GM12864 (cell line): ENCODE measurements at regions not wholly inside any gene's neighbourhood (a gene's known extent, or its start where the extent isn't known, plus 50 kb on each side); places are given as distances from the start of the nearest gene placed in this dataset.

Experiments
- DNase-seq: peaks from one replicate; pipeline ENCODE4 v3.0.0-alpha.2; 2011; ENCODE audit warnings: low read depth
- H3K4me3 ChIP-seq: 2 replicates; pipeline ENCODE4 v1.5.1; 2011; ENCODE audit warnings: mild to moderate bottlenecking, low read depth, low read length, control low read depth
- TF ChIP-seq, protein P1 (sequence below): IDR thresholded peaks from 2 replicates; pipeline ENCODE4 v1.5.1; 2011; ENCODE audit warnings: low read depth, mild to moderate bottlenecking, moderate library complexity, low read length, control low read depth, inconsistent platforms; ENCODE audit errors: missing control alignments

- TF ChIP-seq, protein P1, sequence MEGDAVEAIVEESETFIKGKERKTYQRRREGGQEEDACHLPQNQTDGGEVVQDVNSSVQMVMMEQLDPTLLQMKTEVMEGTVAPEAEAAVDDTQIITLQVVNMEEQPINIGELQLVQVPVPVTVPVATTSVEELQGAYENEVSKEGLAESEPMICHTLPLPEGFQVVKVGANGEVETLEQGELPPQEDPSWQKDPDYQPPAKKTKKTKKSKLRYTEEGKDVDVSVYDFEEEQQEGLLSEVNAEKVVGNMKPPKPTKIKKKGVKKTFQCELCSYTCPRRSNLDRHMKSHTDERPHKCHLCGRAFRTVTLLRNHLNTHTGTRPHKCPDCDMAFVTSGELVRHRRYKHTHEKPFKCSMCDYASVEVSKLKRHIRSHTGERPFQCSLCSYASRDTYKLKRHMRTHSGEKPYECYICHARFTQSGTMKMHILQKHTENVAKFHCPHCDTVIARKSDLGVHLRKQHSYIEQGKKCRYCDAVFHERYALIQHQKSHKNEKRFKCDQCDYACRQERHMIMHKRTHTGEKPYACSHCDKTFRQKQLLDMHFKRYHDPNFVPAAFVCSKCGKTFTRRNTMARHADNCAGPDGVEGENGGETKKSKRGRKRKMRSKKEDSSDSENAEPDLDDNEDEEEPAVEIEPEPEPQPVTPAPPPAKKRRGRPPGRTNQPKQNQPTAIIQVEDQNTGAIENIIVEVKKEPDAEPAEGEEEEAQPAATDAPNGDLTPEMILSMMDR = no peak
These were observed 703.4 kb upstream of the LINC00305 start for GRCh38 chr18:64852281-64852680.

GRCh38 chr18:64851726-64852125 lies 702.8 kb upstream of the LINC00305 start:
- H3K4me3 ChIP-seq = no peak overlapping the region
- no peak for DNase-seq
- TF ChIP-seq, protein P1 = no peak

More at GRCh38 chr18:64852281-64852680, 703.4 kb upstream of the LINC00305 start:
- H3K4me3 ChIP-seq = no peak overlapping the region
- no peak for DNase-seq

GRCh38 chr18:64850791-64851190 lies 701.9 kb upstream of the LINC00305 start:
- DNase-seq = no peak
- TF ChIP-seq, protein P1 = no peak
- H3K4me3 ChIP-seq = no peak overlapping the region

GRCh38 chr18:64840911-64841701 lies 692.2 kb upstream of the LINC00305 start:
- TF ChIP-seq, protein P1 = no peak
- no peak overlapping the region for H3K4me3 ChIP-seq
- no peak for DNase-seq

DNA sequence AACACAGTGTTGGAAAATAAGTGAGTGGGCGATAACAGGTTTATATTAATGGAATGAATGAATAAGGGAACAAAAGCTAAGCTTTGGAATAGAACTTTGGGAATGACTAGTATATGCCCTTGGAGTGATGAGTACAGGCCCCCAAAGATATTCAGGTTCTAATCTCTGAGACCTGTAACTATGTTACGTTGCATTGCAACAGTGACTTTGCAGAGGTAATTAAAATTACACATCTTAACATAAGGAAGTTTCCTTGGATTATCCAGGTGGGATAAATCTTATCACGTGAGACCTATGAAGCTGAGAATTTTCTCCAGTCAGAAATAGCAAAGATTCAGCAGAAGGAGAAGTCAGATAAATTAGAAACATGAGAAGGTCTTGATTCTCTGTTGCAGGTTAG lies 661.5 kb upstream of the LINC00305 start:
- no peak overlapping the region for H3K4me3 ChIP-seq
- TF ChIP-seq, protein P1 = no peak
- DNase-seq = no peak

DNA sequence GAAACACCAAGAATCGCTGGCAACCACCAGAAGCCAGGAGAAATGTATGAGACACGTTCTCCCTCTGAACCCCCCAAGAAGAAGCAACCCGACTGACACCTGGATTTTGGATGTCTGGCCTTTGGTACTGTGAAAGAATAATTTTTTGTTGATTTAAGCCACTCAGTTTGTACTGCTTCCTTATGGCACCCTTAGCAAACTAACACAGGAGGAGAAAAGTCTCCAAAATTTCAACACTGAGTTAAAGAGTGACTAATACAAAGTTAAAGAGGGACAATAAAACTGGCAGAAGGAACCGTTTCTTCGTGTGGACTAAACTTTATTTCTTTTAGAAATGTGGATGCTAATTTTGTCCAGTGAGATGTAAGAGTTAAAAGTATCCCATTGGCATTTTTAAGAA lies 660.9 kb upstream of the LINC00305 start:
- no peak overlapping the region for H3K4me3 ChIP-seq
- no peak for DNase-seq
- TF ChIP-seq, protein P1 = no peak

DNA sequence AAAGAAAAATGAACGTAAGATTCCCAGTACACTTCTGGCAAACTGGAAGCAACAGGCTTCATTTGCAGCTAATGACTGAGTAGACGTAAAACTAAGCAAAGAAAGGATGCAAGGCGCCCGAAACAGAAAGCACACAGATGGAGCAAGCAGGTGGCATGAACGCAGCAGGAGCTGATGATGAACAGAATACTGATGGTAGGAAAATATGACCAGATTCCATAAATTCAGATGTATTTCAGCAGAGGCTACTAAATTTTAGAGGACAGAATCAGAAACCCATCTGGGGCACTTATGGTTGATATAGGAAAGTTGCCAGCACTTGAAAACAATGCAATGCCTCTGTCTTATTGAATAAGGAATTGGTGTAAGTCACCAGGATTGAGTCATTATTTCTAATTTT lies 658.7 kb upstream of the LINC00305 start:
- DNase-seq = no peak
- TF ChIP-seq, protein P1 = no peak

More for the DNA sequence above, 658.7 kb upstream of the LINC00305 start:
- H3K4me3 ChIP-seq = no peak overlapping the region
